T47D (cell line): ENCODE measurements at regions not wholly inside any gene's neighbourhood (a gene's known extent, or its start where the extent isn't known, plus 50 kb on each side); places are given as distances from the start of the nearest gene placed in this dataset.

Source experiments
- DNase-seq, 2 experiments: peaks; one replicate each; pipeline versions ENCODE4 v3.0.0 to v3.0.0-alpha.2; 2011 to 2012; ENCODE audit warnings: low read depth in 1 of 2, low spot score in 1 of 2
- JUND ChIP-seq: IDR thresholded peaks from 2 replicates; pipeline ENCODE4 v1.6.1; 2012; ENCODE audit warnings: low read depth
- in situ Hi-C: cut with HindIII; loops from 2 replicates; pipeline ENCODE4 v1.10.0; 2016; ENCODE audit warnings: low sequenced_read_pairs, low pct_unique_long_range_greater_than_20kb

- in situ Hi-C loops, result no loop called here
- no peak for DNase-seq
- no peak for TF ChIP-seq JUND
Measured at GRCh38 chr4:58587856-58588255, 1477.7 kb upstream of the IGFBP7 start.

- in situ Hi-C loops, result no loop called here
- no peak for DNase-seq
- TF ChIP-seq JUND, result no peak
Measured at GRCh38 chr4:58566260-58566659, 1456.1 kb upstream of the IGFBP7 start.

GRCh38 chr4:58564695-58565475 lies 1454.7 kb upstream of the IGFBP7 start:
- no peak for TF ChIP-seq JUND
- in situ Hi-C loops, result no loop called here
- no peak for DNase-seq

GRCh38 chr4:58561170-58561569 lies 1451.0 kb upstream of the IGFBP7 start:
- in situ Hi-C loops, result no loop called here
- TF ChIP-seq JUND, result no peak
- no peak for DNase-seq

- no peak for DNase-seq
- in situ Hi-C loops, result no loop called here
- TF ChIP-seq JUND, result no peak
Measured at GRCh38 chr4:58560736-58561135, 1450.6 kb upstream of the IGFBP7 start.

GRCh38 chr4:58553679-58554078 lies 1443.5 kb upstream of the IGFBP7 start:
- DNase-seq, result peak in 1 of 2 experiments; percentile 33
- TF ChIP-seq JUND, result no peak
- in situ Hi-C loops, result no loop called here

GRCh38 chr4:58553031-58553430 lies 1442.8 kb upstream of the IGFBP7 start:
- in situ Hi-C loops, result no loop called here

GRCh38 chr4:58551676-58552075 lies 1441.5 kb upstream of the IGFBP7 start:
- TF ChIP-seq JUND, result no peak
- DNase-seq, result no peak
- in situ Hi-C loops, result no loop called here

More at GRCh38 chr4:58553031-58553430, 1442.8 kb upstream of the IGFBP7 start:
- no peak for DNase-seq
- TF ChIP-seq JUND, result no peak

GRCh38 chr4:58543465-58543864 lies 1433.3 kb upstream of the IGFBP7 start:
- no peak for TF ChIP-seq JUND
- in situ Hi-C loops, result no loop called here
- no peak for DNase-seq

- in situ Hi-C loops, result no loop called here
- no peak for TF ChIP-seq JUND
Measured at GRCh38 chr4:58541926-58542325, 1431.7 kb upstream of the IGFBP7 start.

GRCh38 chr4:58522765-58523382 lies 1412.7 kb upstream of the IGFBP7 start:
- in situ Hi-C loops, result no loop called here
- DNase-seq, result no peak
- TF ChIP-seq JUND, result no peak

More at GRCh38 chr4:58541926-58542325, 1431.7 kb upstream of the IGFBP7 start:
- no peak for DNase-seq

GRCh38 chr4:58515226-58515625 lies 1405.0 kb upstream of the IGFBP7 start:
- in situ Hi-C loops, result no loop called here
- no peak for TF ChIP-seq JUND
- DNase-seq, result no peak

GRCh38 chr4:58514299-58514698 lies 1404.1 kb upstream of the IGFBP7 start:
- DNase-seq, result peak in 1 of 2 experiments; percentile 20
- in situ Hi-C loops, result no loop called here
- TF ChIP-seq JUND, result no peak
